ENCODE measurements at regions not wholly inside any gene's neighbourhood (a gene's known extent, or its start where the extent isn't known, plus 50 kb on each side); places are given as distances from the start of the nearest gene placed in this dataset.
"Not testable (repeated sequence)": the region's sequence is repeated elsewhere in the genome, so short reads cannot be mapped to it uniquely, and the experiment has no call there.

DNA sequence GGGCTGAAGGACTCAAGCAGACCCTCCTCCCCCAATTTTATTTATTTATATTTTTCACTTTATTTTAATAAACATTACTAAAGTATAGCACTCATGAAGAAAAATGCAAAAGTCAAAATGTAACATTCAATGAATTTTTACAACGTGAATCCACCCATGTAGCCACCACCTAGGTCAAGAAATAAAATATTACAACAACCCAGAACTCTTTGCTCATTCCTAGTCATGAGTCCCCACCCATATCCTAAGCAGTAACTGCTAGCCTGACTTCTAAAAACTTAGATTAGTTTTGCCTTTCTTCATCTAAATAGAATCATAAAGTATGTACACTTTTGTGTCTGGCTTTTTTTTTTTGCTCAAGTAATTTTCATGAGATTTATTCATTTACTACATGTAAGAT, 86.9 kb upstream of the CRY1 start:
- DNase-seq (ENCODE audit: low read depth) = no peak
- TF ChIP-seq, protein P1, sequence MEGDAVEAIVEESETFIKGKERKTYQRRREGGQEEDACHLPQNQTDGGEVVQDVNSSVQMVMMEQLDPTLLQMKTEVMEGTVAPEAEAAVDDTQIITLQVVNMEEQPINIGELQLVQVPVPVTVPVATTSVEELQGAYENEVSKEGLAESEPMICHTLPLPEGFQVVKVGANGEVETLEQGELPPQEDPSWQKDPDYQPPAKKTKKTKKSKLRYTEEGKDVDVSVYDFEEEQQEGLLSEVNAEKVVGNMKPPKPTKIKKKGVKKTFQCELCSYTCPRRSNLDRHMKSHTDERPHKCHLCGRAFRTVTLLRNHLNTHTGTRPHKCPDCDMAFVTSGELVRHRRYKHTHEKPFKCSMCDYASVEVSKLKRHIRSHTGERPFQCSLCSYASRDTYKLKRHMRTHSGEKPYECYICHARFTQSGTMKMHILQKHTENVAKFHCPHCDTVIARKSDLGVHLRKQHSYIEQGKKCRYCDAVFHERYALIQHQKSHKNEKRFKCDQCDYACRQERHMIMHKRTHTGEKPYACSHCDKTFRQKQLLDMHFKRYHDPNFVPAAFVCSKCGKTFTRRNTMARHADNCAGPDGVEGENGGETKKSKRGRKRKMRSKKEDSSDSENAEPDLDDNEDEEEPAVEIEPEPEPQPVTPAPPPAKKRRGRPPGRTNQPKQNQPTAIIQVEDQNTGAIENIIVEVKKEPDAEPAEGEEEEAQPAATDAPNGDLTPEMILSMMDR (IDR thresholded peaks at IDR 0.05; ENCODE audit: insufficient read depth, low read depth, low read length) = no peak
- no peak overlapping the region for H3K4me3 ChIP-seq (ENCODE audit: low read depth, low read length)

DNA sequence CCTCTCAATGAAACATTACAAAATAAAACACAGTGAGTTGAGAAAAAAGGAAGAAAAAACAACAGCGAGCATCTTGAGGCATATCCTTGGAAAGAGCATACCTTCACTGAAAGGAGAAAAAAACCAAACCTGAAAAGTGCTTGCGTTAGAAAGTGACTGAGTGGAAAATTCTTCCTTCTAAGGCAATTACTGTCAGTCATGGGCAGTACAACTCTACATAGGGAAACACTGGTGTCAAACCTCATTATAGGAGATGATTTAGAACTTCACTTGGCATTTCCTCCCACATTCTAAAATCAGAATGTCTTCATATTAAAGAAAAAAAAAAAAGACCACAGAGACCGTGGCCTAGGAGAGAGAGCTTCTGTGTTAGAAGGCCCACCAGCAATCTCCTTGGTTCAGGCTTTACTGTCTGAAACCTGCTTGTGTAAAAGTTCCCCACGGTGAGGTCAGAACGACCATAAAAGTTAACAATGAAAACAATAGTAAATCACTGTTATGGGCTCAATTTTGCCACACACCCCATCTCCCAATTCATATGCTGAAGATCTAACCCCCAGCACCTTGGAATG, 91.1 kb upstream of the CRY1 start:
- no peak for DNase-seq (ENCODE audit: low read depth)
- TF ChIP-seq, protein P1 (IDR thresholded peaks at IDR 0.05; ENCODE audit: insufficient read depth, low read depth, low read length) = no peak
- H3K4me3 ChIP-seq (ENCODE audit: low read depth, low read length) = no peak overlapping the region

DNA sequence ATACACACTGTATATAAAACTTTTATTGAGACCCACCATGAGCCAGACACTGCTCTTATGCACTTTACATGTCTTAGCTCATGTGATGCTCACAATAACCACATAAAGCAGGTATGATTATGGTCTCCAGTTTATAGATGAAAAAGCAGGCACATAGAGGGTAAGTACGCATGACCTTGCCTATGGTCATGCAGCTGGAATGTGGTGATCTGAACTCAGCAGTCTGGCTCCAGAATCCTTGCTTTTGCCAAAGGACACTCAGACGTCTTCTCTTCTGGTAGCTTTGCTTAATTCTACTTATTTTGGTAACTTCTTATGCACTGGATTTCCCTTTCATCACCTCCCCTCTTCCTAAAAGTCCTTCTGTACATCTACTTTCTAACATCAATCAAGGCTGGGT, 103.3 kb upstream of the CRY1 start:
- peak; percentile 22 for DNase-seq (ENCODE audit: low read depth)

DNA sequence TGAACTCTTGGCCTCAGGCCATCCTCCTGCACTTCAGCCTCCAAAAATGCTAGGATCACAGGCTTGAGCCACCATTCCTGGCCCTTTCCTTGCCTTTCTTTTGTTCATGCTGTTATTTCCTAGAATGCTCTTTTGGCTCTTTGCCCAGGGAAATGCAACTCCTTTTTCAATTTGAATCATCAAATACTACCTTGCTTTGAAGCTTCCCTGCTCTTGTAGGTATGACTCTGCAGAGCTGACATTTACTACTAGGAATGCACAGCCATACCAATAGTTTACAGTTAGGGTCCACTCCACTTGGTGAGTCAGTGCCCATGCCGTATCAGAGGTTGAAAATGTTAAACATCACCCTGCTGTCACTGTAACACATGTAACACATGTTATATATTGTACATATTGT, 107.0 kb upstream of the CRY1 start:
- no peak overlapping the region for H3K4me3 ChIP-seq (ENCODE audit: low read depth, low read length)
- TF ChIP-seq, protein P1 (IDR thresholded peaks at IDR 0.05; ENCODE audit: insufficient read depth, low read depth, low read length) = no peak
- peak; percentile 26 for DNase-seq (ENCODE audit: low read depth)

More for the DNA sequence above, 103.3 kb upstream of the CRY1 start:
- TF ChIP-seq, protein P1 (IDR thresholded peaks at IDR 0.05; ENCODE audit: insufficient read depth, low read depth, low read length) = no peak
- no peak overlapping the region for H3K4me3 ChIP-seq (ENCODE audit: low read depth, low read length)

DNA sequence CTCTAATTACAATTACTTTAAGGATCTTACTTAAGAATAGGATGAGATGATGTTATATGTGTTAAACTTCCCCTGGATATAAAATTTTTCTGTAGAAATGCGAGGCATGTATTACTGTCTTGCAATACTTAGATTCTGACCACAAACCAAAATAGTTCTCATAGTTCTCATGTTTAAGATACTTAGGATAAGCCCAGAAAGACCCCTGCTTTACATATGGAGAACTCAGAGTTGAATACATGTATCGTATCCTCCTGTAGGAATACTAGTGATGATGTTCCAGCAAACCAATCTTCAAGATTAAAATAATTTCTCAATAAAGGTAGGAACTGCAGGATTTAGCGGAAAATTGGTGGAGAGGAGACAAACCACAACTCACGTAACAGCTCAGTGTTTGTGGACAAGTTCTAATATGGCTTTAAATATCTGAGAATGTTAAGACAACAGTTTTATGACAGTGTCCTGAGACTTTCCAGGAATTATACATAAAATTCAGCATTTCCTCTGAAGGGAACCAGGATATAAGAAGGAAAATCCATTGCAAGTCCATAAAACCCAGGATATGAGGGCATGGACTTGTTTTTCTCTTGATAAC, 114.7 kb upstream of the CRY1 start:
- TF ChIP-seq, protein P1 (IDR thresholded peaks at IDR 0.05; ENCODE audit: insufficient read depth, low read depth, low read length) = no peak
- no peak overlapping the region for H3K4me3 ChIP-seq (ENCODE audit: low read depth, low read length)
- peak; percentile 75 for DNase-seq (ENCODE audit: low read depth)

GRCh38 chr12:107209700-107210099, 116.4 kb upstream of the CRY1 start:
- DNase-seq (ENCODE audit: low read depth); H3K4me3 ChIP-seq (ENCODE audit: low read depth, low read length): not testable (repeated sequence)

DNA sequence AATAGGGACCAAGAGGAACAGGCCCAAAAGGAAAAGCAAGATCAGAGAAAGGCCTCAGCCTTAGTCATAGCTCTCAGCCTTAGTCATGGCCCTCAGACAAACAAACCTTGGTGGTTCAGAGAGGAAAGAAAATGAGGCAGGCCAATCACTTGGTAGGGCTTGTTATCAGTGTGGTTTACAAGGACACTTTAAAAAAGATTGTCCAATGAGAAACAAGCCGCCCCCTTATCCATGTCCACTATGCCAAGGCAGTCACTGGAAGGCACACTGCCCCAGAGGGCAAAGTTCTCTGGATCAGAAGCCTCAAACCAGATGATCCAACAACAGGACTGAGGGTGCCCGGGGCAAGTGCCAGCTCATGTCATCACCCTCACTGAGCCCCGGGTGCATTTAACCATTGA, 121.0 kb upstream of the CRY1 start:
- not testable (repeated sequence) for H3K4me3 ChIP-seq (ENCODE audit: low read depth, low read length); DNase-seq (ENCODE audit: low read depth)

DNA sequence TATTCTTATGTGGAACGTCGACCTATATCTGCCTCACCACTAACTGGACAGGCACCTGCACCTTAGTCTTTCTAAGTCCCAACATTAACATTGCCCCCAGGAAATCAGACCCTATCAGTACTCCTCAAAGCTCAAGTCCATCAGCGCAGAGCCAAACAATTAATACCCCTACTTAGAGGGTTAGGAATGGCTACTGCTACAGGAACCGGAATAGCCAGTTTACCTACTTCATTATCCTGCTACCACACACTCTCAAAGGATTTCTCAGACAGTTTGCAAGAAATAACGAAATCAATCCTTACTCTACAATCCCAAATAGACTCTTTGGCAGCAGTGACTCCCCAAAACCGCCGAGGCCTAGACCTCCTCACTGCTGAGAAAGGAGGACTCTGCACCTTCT, 123.1 kb upstream of the CRY1 start:
- not testable (repeated sequence) for H3K4me3 ChIP-seq (ENCODE audit: low read depth, low read length); DNase-seq (ENCODE audit: low read depth)

All from fibroblast of villous mesenchyme (primary cell).